Kidney glomerular epithelial cell (primary cell): ENCODE measurements at regions not wholly inside any gene's neighbourhood (a gene's known extent, or its start where the extent isn't known, plus 50 kb on each side); places are given as distances from the start of the nearest gene placed in this dataset.

Source experiments
- DNase-seq: peaks from one replicate; lab custom pipeline; 2025; lab: John Stamatoyannopoulos, UW

DNA sequence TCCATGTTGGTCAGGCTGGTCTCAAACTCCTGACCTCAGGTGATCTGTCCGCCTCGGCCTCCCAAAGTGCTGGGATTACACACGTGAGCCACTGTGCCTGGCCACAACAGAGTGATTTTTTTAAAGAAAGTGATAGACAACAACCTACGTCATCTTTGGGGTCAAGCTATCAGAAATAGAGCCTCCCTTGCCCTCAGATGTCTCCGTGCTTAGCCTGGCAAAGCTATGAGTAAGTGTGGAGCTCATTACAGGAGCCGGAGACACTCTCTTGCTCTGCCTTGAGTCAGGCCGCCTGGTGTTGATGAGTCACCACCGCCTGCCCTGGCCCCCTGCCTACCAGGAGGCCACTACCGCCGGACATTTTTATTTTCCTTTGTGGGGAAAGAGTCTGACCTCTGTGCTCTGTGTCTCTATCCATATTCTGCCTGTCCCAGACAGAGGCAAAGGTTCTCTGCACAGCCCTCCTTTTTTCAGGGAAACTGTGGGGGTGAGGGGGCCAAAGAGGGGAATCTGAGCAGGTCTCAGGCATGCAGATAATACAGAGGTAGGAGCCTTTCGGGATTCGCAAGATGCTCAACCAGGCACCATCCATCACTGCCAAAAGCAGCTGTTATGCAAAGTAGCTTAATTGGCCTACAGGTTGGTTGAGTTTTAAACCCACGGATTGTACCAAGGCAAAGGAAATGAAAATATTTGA is 123.7 kb upstream of the CPEB4 start:
- peak; percentile 95 for DNase-seq

- DNase-seq, result no peak
Observed at GRCh38 chr5:173765029-173765644, 123.0 kb upstream of the CPEB4 start.

DNA sequence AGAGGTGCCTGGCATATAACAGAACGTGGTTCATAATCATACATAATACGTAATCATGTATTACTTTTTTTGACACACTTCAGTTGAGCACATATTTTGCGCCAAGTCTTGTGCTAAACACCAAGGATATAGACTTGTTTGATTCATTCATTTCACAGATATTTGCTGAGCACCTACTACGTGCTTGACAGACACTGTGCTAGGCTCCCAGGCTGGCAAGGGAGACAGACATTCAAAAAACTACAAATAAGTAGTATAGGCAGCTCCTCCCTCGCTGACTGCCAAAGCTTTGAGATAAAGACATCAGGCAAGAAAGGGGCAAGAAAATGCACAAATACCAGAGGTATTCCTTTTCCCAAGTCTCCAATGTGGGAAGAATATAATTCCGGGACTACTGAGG is 122.5 kb upstream of the CPEB4 start:
- DNase-seq, result no peak

DNA sequence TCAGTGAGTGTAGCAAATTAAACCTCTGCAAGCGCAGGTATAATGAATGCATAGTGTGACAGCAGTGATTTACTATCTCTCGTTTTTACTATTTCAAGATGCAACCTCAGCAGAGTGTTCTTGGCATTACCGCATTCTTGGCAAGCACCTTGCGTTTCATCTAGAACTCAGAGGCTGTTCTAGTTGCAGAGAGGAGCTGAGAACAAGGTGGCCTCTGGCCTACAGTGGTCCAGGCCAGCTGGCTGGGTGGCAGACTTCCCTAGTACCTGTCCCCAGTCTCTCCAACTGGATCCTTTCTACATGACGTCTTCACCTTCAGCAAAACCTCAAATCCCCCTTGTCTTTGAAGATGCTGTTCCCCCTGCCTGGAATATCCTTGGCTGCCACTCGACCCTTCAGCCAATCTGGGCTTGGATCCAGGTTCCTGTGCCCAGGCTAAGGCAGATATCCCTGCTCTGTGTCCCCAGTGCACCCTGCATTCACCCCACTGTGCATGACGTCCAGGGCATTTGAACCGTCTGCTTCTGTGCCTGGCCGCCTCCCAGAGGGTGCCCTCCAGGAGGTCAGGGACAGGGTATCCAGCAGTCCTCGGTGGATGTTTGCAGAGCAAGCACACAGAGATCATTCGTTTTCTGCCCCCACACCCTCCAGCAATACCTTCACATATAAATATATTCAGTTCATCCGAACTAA is 120.4 kb upstream of the CPEB4 start:
- DNase-seq, result no peak

GRCh38 chr5:173768267-173768806 is 119.8 kb upstream of the CPEB4 start:
- no peak for DNase-seq

GRCh38 chr5:173768891-173769290 is 119.3 kb upstream of the CPEB4 start:
- DNase-seq, result no peak

- DNase-seq, result no peak
Observed at GRCh38 chr5:173770637-173771036, 117.5 kb upstream of the CPEB4 start.

DNA sequence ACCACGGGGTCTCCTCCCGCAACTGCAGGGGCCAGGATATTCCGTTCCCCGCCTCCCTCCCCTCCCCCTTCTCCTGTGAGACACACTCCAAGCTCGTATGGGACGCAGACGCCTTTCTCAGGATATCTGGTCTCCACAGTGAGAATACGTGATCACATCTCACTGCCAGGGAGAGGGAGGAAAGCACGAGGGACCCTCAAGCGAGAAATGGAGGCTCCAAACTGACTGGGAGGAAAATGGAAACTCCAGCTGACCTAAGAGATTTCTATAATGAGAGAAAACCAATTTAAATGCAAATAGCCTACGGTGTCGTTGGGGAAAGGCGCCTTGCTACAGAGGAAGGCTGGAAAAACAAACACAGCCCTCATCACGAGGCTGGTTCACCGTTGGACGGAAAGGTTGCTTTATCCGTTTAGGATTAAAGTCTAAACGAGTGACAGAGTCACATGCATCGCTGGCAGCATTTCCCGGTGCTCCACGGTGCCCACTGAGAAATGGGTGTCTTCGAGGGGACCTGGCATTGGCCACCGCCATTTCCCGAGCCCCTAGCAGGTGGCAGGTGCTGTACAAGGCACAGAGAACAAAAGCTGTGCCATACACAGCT is 116.9 kb upstream of the CPEB4 start:
- DNase-seq, result no peak

DNA sequence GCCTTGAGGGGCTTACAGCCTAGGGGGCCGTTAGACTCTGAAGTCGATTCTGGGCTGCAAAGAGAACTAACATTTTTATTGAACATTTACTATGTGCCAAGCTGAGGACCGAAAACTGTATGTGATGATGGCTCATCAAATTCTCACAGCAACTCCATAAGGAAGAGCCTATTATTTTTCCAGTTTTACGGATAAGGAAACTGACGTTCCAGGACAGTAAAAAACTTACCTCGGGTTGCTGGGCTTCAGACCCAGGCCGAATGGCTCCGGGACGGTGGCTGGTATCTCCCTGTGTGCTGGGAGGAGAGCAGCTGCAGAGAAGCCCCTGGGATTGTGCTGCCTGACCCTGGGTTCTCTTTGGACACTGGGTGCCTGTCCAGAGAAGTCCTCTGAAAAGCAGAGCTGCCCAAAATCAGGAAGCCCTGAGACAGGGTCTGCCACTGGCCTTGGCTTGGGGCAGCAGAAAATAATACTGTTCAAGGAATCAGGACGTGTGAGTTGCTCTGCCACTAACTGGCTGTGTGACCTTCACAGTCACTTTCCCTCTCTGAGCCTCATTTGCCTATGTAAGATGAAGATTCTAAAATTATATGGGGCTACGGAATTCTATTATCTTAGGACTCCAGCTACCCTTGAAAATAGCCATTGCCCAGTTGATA is 116.3 kb upstream of the CPEB4 start:
- no peak for DNase-seq

- DNase-seq, result no peak
Observed at GRCh38 chr5:173772384-173773059, 115.6 kb upstream of the CPEB4 start.

DNA sequence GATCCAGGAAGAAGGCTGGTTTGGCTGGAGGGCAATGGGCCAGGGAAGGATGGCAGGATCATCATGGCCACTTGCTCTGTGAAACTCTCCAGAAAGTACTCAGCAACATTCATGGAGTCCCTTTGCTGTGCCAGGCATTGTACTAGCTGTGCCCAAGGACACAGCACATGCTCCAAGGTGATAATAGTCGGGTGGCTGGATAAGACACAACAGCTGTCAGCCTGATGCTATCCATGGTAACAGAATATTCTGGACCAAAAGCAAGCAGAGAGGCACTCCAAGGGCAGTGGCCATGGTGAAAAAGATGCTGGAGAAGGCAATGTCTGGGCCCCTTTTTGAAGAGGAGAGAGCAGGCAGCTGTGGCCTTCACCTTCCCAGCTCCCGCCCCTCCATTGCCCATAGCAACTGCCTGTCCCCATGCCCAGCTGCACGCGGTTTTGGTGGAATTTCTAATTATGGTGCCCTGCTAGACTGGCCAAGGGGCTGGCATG is 113.8 kb upstream of the CPEB4 start:
- DNase-seq, result no peak

DNA sequence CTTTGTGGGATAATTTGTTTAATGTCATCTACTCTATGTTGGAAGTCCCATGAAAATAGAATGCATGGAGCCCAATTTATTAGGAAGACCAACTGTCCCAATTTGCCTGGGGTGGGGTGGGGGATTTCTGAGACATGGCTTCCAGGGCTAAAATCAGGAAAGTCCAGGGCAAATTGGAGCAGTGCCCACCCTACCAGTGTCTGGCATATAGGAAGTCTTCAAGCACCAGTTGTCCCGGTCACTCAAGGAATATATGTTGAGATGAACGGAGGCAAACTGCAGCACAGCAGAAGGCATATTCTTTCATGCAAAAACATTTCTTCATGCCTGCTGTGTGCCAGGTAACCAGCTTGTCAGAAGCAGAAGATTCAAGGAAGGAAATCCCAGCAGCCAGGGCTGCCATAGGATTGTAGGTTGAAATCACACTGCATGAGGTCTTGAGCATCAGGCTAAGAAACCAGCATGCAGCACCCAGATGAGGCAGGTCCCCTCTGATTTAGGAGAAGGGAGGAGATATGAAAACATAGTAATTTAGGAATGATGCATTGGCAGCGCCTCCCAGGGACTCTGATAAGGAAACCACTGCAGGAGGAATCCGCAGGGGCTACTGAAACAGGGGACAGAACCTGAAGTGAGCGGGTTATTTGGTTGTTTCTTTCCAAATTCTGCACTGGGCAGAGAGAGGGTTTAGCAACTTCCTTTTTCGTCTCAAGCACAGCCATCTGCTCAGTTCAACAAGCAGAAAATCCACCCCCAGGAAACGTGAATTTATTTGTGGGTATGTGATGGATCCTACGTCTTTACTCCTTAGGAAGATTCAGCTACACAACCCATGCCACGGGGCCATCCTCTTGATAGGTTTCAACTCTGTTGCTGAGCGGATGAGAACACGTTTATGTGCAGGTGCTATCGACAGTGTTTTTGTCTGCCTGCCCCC is 112.6 kb upstream of the CPEB4 start:
- no peak for DNase-seq

DNA sequence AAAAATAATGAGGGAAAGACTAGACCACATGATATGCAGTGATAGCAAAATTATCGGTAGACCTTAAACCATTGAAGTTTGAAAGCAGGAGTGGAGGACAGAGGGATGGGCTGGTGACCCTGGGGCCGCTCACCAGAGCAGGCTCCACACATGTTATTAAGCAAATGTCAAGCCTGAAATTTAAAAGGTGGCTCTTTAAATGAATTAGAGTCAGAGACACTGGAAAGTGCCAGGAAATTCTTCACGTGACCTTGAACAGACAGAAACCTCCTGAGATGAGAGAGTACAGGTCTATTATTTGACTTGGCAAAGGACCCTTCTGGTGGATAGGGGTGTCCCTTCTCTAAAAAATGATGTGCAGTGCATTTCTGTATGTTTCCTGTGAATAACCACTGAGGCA is 111.0 kb upstream of the CPEB4 start:
- DNase-seq, result no peak

- DNase-seq, result no peak
Observed at GRCh38 chr5:173777674-173778073, 110.5 kb upstream of the CPEB4 start.

GRCh38 chr5:173778152-173778782 is 109.9 kb upstream of the CPEB4 start:
- DNase-seq, result no peak

DNA sequence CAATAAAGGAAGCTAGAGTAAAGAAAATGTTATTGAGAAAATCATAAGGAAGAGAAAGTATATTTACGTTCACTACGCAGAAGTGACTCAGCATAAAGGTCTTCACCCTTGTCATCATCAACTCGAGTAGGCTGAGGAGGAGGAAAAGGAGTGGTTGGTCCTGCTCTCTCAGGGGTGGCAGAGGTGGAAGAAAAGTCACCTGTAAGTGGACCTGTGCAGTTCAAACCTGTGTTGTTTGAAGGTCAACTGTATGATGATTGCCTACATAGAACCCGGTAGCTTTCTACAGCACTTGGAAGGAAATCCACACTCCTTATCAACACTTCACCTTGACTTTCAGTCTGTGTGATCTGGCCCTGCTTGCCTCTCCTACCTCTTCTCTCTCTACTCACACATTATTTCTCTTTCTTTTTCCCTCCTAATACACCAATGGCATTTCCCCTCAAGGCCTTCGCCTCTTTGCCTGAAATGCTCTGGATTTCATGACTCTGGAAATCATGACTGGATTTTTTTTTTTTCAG is 109.3 kb upstream of the CPEB4 start:
- no peak for DNase-seq

GRCh38 chr5:173780235-173781234 is 107.6 kb upstream of the CPEB4 start:
- DNase-seq, result no peak

DNA sequence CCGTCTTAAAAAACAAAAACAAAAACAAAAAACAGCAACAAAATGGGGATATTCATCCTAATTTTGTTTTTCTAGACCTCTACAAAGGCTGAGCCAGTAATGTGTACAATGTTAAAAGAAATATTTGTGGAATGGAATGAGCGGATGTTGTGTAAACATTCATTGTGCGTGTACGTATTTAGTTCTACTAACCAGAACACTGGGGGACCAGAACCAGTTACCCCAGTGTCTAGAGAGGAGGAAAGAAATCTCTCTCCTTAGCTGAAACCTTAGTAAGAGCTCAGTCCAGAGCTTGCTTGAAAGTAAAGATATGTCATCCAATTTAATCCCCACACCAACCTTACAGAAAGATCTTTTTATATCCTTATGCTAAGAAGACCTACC is 106.7 kb upstream of the CPEB4 start:
- no peak for DNase-seq
